UCSD-AML1 (cell line): ENCODE measurements at regions not wholly inside any gene's neighbourhood (a gene's known extent, or its start where the extent isn't known, plus 50 kb on each side); places are given as distances from the start of the nearest gene placed in this dataset.
"Not testable (repeated sequence)": the region's sequence is repeated elsewhere in the genome, so short reads cannot be mapped to it uniquely, and the experiment has no call there.

ENCODE experiments used
- DNase-seq: peaks from one replicate; lab custom pipeline; 2025; ENCODE audit not compliant: unreplicated experiment; lab: John Stamatoyannopoulos, UW

DNA sequence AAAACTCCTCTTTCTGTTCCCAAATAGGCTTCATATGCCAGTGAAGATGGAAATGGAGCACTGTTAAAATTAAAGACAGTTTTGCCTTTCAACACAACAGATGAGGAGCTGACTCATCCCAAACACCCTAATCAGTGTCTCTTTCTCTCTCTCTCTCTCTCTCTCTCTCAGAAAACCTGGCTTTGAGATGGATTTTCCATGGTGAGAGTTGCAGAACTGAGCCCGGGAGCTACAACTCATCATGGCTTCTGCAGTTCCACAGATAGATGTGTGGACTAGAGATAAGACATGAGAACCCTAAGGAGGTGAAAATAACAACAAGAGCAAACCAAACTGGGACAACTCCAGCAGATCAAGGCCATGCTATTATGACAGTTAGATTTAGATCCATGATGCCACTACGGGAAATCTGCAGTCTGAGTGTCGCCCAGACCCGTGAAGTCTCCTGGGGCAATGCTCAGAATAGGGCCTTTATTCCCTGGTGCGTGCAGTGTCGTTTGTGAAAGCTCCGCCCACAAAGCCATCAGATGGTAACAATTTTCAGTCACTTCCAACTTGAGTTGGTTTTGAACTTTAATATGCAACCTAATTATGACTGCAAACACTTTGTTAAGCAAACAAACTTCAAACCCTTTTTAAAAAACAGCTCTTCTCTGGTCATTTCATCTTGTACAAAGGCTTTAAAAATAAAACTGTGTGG lies 338.2 kb upstream of the PREP start:
- no peak for DNase-seq

DNA sequence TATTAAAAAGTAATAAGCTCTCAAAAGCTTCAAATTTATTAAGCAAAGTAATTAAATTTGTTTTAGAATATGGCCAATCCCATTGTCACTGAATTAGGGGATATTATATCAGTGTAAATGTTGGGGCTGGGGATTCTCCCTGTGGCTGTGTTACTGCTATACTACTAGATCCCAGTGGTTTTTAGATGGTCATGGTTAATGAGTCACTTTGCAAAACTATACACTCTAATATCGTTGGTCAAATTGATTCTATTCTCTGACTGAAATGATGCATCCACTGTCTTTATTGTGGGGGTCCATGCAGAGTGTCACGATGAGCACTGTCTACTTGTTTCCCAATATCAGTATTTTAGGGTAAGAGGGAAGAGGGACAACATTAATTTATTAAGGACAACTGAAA lies 336.9 kb upstream of the PREP start:
- no peak for DNase-seq

DNA sequence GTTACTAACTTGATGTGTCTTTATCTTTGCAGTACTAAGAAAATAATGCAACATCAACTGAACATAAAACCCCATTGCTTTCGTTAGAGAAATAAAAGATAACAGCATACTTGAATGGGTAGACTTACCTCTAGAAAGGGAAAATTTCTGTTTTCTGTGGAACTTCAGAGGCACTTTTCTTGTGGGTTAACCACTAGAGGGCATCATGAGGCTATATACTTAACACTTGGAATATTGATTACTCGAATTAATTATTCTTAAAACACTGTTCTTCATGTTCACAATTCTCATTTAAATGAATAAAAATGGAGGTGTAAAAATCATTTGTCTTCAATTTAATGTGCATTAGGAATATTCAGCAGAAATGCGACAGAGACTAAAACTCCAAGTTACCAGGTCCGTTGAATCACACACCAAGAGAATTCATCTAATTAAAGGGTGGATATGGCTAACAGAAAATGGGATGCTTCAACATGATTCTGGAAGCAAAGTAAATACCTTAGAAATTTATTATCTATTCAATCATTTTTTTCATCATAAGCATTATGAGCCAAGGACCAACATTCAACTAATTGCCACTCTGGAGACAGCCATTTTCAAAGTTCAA lies 330.8 kb upstream of the PREP start:
- no peak for DNase-seq

- DNase-seq: no peak
These were observed 326.1 kb upstream of the PREP start for GRCh38 chr6:105728995-105729394.

- DNase-seq: no peak
These were observed 324.2 kb upstream of the PREP start for GRCh38 chr6:105726902-105727655.

DNA sequence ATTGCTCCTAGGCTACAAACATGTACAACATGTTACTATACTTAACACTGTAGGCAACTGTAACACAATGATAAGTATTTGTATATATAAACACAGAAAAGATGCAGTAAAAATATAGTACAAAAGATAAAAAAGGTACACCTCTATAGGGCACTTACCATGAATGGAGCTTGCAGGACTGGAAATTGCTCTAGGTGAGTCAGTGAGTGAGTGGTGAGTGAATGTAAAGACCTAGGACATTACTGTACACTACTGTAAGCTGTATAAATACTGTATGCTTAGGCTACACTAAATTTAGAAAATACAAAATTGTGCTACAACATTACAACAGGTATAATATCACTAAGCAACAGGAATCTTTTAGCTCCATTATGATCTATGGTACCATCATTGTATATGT lies 312.0 kb upstream of the PREP start:
- DNase-seq: no peak

DNA sequence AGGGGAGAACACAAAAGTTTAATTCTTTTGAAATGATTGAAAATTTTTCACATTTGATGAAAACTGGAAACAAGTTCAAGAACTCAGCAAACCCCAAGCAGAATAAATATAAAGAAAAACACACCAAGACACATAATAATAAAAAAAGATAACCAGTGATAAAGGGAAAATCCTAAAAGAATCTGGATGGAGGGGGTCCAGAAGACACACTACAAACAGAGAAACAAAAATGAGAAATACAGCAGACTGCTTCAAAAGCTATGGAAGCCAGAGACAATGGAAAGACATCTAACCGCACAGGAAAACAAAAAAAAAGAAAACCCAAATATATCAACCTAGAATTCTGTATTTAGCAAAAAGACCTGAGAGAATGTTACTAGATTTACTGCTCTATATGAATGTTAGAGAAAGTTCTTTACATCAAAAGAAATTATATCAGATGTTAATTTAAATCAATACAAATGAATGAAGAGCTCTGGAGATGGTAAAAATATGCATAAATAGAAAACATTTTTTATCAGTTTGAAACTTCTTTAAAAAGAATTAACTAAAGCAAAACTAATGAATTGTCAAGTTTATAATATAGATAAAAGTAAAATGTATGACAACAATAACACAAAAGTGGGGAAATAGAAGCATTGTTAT lies 310.7 kb upstream of the PREP start:
- no peak for DNase-seq

DNA sequence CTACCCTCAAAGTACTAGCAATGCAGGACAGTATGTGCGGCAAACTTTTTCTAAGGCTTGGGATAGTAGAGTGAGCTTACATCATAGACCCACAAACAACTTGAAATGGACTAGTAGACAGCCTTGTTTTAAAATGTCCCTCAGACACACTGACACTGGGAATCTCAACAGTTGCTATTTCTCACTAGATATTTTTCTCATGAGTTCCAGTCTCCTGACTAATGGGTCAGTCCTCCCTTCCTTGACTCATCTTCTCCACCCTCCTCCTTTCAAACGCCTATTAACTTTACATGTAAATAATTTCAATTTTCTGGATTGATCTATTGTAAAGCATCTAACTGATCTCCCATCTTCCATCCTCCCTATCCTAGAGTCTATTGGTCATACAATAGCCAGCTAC lies 308.3 kb upstream of the PREP start:
- DNase-seq: no peak

- DNase-seq: no peak
These were observed 302.7 kb upstream of the PREP start for GRCh38 chr6:105705608-105706007.

- no peak for DNase-seq
These were observed 292.6 kb upstream of the PREP start for GRCh38 chr6:105695461-105695860.

DNA sequence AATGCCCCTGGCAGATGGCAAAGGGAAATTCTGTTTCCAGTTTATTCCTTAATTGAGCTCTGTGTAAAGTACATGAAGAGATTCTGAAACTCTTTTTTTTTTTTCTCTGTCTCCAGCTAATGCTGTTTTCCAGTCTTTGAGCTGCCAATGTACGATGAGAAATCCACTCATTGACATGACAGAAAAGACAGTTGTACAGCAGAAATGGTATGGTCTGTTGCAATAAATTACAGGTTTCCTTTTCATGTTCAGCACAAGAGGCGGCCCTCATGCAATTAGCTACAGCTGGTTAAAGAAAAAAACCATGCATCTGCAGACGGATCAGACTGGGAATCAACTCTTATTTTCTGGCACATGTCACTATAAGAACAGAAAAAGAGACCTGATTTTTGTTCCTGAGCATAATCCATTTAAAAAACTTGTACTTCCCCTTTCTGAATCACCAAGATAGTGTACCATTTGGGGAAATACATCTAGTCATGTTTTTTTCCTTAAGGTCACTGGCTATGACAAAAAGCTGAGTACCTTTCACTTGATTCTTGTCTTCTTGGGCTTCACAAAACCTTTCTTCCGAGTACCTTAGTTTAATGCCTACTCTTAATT lies 289.8 kb upstream of the PREP start:
- no peak for DNase-seq

DNA sequence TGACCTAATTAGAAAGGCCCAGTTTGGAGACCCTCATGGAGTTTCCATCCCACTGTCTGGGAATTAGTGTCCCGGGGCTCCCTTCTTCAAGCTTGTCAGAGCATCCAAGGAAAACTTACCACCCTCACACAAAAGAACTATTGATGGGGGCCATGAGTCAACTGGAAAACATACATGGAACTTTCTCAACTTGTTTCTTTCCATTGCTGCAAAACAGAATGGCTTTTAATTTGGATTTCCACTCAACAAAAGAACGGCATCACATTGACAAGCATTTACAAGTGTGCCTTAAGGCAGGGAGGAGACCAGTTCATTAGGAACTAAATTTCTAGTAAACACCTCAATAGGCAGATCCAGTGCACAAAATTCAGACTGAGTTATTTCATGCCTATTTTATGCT lies 289.1 kb upstream of the PREP start:
- no peak for DNase-seq

DNA sequence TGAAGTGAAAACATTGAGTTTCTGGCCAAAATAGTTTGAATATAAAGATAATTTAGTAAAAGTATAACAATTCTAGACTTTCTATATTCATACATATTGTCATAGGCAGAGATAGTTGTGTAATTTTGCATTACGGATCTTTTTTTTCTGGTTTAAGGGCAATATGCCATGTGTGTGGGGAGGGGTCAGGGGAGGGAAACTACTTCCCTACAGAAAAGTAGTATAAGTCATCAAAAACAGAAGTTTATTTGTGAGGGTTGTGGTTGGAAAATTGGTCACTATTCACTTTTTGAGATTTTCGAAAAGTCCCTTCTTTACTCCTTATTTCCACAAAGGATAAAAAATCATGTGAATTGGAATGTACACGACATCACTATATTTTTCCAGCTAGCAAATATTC lies 288.2 kb upstream of the PREP start:
- DNase-seq: no peak

DNA sequence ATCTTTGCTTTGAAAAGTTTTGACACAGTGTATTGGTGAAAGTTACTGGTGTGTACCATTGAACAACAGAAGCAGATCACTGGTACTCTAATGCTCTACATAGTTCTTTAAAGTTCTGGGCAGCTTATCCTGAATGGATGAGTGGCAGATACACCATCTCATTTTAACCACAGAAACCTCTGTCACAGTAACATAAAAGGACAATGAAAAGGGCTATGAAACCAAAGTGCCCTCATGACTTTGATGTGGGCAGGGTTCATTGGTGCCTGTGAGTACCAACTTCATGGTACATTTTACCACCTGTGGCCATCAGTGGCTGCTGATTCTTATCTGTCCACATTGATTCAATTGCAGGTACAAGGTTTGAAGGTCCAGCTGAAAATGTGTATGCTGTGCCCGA lies 285.7 kb upstream of the PREP start:
- no peak for DNase-seq

GRCh38 chr6:105686793-105687192 lies 283.9 kb upstream of the PREP start:
- not testable (repeated sequence) for DNase-seq

- DNase-seq: no peak
These were observed 278.2 kb upstream of the PREP start for GRCh38 chr6:105681061-105681460.

DNA sequence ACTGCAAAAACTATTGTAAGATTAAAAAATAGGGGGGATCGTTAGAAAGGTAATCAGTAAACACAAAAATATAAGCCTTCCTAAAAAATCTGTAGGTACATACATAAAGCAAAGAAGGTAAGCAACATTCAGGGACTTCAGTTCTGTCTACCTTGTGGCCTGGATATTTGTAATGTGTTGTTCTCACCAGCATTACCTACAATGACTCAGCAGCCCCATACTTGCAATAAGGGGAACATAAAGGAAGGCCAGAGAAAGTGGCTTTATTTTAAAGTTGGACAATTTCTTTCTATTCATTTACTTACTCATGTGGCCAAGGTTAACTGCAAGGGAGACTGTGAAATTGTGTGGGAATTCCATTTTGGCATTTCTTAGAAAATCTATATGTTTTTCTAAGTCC lies 277.2 kb upstream of the PREP start:
- DNase-seq: no peak

DNA sequence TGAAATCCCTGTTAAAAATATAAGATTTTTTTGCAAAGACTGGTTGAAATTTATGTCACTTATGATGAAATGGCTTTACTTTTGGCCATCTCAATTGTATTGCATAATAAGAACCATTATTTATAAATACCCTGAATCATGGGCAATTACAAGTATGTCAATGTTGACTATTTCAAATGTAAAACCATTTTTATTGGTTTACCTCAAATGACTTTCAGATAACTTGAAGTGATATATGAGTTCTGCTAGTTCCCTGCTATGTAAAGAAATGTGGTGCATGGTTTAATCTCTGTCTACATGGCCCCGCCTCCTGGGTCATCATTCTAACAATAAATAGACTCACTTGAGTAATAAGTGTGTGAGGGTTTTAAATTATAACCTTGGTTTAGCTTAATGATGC lies 275.6 kb upstream of the PREP start:
- no peak for DNase-seq

DNA sequence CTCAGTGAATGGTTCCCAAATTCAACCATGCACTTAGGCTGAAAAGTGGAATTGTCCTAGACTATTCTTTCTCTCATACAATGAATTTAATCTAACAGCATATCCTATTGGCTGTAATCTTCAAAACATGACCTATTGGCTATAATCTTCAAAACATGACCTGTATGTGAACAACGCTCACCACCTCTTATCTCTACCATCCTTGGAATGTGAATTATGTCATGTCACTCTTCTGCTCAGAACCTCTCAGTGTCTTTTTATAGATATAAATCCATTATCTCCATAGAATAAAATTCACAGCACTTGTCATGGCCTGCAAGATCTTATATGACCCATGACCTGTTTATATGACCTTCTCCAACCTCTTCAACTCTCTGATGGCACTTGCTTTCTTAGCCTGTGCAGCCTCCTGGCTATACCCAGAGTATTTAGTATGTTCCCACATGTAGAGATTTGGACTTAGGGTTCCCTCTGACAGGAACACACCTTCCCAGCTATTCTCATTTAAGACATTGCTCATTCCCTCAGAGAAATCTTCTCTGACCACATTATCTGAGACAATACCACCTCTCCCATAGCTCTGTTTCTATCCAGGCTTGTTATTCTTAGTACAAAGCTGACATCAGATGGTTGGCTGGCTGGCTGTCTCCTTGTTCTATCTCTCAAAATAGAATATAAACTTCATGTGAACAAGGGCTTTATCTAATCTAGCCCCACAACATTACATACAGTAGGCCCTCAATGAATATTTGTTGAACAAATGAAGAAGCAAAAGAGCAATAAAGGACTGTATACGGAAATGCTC lies 275.0 kb upstream of the PREP start:
- no peak for DNase-seq

DNA sequence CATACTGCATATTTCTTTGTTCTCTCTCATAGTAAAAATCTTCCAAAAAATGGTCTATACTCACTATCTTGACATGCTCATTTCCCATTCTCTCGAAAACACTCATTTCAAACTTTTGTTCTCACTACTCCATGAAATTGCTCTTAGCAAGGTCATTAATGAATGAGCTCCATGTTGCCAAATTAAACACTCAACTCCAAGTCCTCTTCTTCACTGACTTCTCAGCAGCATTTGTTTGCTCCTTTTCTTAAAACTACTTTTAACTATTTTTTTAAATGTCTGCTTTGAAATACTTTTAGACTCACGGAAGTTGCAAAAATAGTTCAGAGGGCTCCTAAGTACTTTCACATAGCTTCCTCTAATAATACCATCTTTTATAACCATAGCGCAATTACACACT lies 274.0 kb upstream of the PREP start:
- DNase-seq: no peak
